Forelimb muscle (tissue), 1 donor: ENCODE measurements at regions not wholly inside any gene's neighbourhood (a gene's known extent, or its start where the extent isn't known, plus 50 kb on each side); places are given as distances from the start of the nearest gene placed in this dataset.

Experiments
- DNase-seq: peaks from one replicate; pipeline ENCODE4 v3.0.0-alpha.2; 2013; ENCODE audit warnings: low read depth

DNA sequence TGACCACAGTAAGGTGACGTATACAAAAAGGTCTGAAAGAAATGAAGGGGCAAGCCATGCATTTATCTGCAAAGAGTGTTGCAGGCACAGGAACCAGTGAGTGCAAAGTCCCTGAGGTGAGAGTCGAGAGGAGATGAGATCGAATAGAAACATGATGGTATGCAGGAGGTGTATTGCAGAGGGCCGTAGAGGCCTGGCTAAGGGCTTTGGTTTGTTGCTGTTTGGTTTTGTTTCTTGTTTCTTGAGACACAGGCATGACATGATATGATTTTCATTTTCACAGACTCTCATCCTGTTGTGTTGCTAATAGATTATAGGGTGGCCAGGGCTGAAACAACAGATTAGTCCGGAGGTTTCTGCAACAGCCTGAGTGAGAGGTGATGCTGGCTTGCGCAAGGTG lies 80.4 kb downstream of the HSPH1 start:
- no peak for DNase-seq

DNA sequence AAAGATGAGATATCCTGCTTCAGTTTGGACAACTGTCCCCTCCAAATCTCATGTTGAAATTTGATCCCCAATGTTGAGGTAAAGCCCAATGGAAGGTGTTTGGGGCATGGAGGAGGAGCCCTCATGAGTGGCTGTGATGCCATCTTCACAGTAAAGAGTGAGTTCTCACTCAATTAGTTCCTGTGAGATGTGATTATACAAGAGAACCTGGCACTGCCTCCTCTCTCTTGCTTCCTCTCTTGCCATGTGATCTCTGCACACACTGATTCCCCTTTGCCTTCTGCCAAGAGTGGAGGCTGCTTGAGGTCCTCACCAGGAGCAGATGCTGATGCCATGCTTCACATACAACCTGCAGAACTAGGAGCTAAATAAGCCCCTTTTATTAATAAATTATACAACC lies 86.9 kb downstream of the HSPH1 start:
- DNase-seq = no peak

DNA sequence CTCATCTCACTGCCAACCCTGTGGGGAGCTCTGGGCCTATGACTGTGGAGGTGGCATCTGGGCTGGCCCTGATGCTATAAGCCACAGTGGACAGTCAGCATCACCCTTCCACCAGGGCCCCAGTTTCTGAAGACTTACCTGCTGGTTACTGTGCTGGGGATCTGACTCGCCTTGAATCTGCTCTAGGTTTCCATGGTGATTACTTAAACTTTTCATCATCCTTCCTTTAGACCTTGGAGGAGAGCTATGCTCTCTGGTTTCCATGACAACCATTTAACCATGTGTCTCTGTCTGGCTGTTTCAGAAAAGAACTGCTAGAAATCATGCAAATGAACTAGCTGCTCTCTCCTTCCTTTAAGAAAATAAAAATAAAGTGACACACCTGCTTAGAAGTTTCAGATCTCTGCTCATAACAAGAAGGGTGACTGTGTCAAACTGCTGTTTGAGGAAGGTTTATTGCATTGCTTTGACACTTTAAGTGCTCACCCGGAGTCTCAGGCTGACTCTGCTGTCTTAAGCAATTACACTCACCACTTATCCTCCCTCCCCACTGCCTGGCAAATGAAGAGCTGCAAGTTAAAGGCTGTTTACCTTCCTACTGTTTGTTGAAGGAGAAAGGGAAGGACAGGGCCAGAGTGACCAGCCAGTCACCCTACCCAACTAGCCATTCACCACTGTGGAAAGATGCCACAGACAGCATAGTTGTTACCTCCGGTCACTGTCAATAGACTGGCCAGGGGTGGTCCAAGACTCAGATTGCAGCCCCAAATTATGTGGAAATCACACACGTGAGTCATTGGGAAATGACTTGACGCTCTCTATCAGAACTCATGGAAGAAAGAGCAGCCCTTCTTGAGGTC lies 87.6 kb downstream of the HSPH1 start:
- no peak for DNase-seq

DNA sequence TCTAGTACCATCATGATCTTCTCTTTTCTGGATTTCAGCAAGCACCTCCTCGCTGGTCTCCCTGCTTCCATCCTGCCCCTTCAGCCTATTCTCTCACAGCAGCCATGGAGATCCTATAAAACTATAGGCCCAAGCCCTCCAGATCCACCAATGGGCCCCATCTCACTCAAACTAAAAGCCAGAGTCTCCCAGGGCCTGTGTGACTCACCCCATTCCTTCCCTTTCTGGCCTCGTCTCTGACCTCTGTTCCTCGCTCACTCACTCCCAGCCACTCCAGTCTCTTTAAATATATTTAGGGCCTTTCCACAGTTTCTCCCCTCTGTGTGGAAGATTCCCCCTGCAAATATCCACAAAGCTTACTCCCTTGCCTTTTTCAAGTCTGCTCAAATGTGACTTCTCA lies 89.7 kb downstream of the HSPH1 start:
- DNase-seq = no peak

DNA sequence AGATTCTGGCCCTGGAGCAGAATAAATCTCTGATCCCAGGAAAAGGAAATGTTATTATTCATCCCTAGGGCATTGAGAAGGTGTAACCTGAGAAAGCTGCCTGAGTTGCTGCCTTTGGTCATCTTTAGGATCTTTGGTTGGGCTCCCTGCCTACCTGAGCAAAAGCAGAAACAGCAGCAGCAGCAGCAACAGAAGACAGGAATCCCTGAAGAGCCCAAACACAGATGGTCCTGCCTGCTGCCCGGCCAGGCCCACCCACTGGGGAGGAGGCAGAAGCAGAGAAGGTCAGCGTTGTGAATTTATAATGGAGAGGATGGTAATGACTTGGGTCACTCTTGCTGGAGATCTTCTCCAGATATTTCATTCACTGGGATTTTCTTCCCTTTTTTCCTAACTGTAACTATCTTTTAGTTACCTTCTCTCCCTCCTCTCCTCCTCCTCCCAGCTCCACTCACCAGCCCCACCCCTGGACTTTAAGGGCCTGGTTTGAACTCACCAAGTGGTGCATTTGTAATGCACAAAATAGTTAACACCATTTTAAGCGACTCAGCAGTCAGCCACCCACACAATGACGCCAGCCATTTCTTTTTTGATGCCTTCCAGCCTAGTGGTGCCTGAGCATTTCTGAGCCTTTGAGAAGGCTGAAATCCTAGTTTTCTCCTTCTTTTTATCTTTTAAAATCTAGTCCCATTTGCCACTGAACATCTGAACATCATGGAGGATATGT lies 91.7 kb downstream of the HSPH1 start:
- no peak for DNase-seq

DNA sequence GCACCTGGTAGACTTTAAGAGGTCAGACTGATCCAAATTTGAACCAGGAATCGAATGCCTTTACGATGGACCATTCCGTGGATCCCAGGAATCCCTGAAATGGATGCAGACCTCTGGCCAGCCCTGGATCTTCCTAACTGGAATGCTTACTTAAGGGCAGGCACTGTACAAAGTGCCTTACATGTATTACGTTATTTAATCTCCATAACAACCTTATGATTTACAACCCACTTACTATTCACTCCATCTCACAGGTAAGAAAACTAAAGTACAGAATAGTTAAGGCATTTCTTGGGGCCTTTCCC lies 93.6 kb downstream of the HSPH1 start:
- no peak for DNase-seq

DNA sequence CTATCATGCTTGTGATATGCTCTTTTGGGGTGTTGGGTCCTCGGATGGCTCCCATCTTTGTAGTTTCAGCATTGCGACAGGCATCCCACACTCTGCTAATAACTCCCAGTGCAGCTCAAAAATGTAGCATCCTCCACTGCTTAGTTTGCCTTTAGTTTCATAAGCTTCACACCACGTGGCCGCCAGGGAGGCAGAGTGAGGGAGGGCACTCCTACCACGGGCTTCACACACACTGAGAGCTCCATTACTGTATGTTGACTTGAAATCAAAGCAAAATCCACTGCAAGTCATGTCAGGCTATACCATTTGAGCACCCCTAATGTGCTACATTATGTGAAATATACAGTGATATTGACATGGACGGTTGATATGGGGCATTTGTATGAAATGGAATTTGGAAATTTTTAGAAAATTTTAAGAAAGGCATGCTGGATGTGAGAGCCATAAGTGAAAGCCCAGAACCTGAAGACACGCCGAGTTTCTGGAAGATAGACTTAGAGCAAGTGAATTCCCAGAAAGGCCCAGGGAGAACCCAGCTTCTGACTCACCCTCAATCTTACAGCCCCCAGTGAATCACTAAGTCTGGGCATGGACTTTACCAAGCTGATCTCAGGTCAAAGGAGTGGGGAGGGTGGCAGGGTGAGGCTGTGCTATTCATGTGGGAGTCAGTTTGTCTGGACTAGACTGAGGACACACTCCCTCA lies 94.1 kb downstream of the HSPH1 start:
- no peak for DNase-seq

DNA sequence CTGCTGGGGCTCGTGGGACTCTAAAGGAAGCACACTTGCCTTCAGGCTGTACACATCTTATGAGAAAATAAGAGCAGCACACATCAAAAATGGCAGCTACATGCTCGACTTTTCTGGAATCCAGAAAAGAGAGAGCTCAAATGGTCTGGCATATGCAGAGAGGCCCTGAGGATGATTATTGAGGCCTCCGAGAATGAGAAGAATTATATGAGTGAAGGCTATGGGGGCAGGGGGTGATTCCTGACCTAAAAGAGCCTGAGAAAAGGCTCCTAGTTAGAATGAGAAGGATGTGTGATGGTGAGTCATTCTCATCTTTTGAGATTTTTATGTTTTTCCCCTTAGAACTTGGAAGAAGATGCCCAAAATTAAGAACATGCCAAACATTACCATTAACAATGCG lies 97.1 kb downstream of the HSPH1 start:
- DNase-seq = no peak

DNA sequence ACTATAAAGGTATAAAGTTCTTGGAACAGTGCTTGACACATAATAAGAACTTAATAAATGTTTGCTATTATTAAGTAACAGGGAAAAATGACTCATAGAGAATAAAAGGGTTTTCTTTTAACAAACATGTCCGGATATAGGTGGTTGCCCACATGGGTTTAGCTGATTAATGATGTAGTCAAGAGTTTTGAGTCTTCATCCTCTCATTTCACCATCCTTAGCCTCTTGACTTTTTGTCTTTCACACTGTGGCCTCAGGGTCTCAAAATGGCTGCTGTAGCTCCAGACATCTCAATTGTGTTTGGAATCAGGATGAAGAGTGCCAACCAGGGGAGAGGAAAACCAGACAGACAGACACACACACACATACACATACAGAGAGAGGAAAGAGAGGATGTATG lies 97.9 kb downstream of the HSPH1 start:
- DNase-seq = no peak

DNA sequence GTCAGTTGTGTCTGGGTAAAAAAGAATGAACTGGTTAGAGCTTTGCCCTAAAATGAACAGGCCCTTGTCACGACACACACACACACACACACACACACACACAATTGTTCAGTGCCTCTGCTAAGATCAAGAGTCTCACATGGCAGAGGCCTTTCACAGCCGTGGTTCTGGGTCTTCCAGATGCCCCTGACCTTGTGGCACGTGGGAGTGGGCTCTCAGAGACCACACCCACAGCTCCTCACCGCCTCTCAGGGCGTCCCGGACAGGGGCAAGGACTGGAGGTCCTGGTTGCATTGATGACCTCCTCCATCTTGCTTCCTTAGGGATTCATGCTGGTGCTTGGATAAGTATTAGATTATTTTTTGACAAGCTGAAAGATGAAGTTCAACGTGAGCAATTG lies 101.0 kb downstream of the HSPH1 start:
- no peak for DNase-seq

DNA sequence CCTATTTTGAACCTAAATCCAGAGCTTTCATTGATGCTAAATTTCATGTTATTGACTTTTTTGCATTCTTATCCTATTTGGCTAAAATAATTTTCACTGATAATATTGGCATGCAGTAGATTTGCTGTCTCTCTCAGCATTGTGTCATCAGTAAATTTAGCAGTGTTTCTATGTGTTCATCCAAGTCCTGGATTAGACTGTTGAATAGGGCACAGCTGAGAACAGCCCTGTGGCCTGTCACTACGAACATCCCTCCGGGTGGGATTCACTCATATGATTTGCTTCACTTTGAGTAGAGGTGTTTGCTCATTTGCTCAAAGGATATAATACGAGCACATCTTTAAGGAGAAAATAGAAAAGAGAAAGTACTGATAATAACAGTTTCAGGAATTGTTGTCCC lies 101.5 kb downstream of the HSPH1 start:
- no peak for DNase-seq

DNA sequence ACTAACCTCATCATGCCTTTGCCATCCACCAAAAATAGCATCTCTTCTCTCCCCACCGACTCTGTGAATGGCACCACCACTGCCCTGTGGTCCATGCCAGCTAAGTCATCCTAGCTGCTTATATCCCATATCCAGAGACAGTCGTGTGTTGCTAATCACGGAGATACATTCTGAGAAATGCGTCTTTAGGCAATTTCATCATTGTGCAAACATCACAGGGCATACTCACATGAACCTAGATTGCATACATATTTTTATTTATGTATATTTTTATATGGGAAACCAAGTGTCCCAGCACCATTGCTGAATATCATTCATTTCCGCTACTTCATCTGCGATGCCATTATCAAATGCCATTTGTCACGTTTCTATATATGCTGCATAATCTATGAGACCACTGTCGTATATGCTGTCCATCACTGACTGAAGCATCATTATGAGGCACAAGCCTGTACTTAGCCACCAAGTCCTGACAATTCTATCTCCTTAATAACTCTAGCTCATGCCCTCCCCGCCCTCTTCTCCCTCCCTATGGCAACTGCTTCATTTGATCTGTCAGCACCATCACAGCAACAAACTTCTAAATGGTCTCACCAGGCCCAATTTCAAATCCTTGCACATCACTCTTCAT lies 104.2 kb downstream of the HSPH1 start:
- DNase-seq = no peak

DNA sequence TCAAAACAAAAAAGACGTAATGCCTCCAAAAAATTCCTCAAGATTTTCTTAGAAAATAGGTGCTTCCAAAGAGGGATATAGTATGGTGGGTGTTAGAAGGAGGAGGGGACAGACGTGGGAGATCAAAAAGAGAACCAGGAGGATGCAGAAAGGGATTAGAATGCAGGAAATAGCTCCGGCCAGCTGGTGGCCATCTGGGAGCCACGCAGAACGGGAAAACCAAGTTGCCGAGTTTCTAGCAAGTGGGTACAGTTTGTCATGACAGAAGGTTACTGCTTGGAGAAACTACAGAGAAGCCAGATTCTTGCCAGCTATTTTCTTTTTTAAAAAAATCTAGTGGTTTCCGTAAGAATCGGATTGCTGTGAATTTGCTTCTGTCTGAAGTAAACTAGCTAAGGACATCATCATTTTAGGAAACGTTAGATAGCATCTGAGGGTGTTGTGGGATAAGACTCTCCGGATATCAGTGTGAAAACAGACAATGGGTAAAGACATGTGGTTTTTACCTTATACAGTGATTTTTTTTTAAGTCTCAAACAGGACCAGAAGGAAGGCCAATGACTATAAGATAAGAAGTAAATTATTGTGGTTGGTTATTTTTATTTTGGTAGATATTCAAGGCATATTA lies 104.9 kb downstream of the HSPH1 start:
- DNase-seq = no peak

DNA sequence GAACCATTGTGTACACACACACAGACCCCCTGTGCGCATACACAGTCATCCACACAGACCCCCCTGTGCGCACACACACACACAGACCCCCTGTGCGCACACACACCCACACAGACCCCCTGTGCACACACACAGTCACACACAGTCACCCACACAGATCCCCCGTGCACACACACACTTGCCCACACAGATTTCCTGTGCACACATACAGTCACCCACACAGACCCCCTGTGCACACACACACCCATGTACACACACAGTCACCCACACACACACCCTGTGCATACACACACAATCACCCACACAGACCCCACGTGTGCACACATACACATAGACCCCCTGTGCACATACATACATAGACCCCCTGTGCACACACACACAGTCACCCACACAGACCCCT lies 106.1 kb downstream of the HSPH1 start:
- no peak for DNase-seq

DNA sequence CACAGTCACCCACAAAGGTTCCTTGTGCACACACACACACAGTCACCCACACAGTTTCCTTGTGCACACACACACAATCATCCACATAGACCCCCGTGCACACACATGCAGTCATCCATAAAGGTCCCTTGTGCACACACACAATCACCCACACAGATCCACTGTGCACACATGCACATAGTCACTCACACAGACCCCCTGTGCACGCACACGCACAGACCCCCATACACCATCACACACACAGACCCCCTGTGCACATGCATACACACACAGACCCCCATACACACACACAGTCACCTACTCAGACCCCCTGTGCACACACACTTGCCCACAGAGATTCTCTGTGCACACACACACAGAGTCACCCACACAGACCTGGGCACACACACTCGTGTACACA lies 107.1 kb downstream of the HSPH1 start:
- DNase-seq = no peak

DNA sequence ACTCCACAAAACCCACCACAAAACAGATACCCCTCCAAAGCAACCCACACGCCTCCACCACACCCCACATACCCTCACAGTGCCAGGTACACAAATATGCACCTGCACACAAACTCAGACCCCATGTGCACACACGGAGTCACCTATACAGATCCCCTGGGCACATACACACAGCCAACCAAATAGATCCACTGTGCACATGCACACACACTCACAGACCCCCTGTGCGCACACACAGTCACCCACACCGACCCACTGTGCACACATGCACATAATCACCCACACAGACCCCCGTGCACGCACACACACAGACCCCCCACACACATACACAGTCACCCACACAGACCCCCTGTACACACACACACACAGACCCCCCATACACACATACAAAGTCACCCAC lies 107.8 kb downstream of the HSPH1 start:
- DNase-seq = no peak

DNA sequence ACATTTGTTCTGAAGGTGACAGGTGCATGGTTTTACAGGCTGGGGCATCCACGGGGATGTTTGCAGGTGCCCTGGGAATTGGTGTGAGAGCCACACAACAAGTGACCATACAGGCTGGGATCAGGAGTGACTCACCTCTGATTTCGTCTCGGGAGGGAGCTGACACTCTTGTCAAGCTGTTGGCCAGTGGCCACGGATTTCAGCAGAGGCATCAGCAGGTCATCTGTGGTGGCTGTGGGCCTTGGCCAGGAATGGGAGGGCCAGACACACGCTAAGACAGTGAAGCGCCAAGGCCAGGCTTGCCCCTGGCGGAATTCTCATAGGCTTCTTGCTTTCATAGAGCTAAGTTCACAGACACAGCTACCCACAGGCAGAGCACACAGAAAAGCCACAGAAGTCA lies 108.6 kb downstream of the HSPH1 start:
- no peak for DNase-seq

DNA sequence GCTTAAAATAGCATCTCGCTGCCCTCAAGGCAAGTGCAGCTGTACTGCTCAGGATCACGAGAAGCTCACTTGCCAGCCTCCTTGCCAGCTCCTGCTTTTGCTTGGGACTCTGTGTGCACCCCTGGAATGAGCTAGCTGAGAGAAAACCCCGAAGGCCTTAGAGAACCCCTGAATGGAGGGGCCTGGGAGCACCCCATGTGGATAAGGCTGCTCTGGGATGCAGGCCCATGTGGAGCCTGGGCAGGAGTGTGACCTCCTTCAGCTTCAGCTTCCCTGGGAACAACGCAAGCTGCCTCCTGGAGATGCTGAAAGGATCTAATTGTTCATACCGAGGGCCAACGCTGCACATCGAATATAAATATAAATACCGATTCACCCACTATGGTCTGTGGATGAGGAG lies 109.2 kb downstream of the HSPH1 start:
- DNase-seq = no peak

DNA sequence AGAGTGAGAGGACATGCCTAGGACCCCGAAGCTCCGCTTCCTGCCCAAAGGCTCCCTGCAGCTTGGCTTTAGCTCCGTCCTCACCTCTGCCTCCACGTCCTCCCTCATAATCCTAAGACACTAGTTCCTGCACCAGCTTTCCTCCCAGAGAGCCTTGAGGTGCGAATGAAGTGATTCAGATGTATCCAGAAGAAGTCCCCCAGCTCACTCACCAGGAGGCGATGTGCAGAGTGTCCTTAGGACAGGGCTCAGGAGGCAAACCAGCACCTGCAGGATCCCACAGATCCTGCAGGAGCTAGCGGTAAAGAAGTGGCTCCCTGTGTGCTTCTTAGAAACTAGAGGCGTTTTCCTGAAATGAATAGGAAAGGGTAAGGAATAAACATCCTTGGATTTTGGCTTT lies 109.7 kb downstream of the HSPH1 start:
- no peak for DNase-seq

DNA sequence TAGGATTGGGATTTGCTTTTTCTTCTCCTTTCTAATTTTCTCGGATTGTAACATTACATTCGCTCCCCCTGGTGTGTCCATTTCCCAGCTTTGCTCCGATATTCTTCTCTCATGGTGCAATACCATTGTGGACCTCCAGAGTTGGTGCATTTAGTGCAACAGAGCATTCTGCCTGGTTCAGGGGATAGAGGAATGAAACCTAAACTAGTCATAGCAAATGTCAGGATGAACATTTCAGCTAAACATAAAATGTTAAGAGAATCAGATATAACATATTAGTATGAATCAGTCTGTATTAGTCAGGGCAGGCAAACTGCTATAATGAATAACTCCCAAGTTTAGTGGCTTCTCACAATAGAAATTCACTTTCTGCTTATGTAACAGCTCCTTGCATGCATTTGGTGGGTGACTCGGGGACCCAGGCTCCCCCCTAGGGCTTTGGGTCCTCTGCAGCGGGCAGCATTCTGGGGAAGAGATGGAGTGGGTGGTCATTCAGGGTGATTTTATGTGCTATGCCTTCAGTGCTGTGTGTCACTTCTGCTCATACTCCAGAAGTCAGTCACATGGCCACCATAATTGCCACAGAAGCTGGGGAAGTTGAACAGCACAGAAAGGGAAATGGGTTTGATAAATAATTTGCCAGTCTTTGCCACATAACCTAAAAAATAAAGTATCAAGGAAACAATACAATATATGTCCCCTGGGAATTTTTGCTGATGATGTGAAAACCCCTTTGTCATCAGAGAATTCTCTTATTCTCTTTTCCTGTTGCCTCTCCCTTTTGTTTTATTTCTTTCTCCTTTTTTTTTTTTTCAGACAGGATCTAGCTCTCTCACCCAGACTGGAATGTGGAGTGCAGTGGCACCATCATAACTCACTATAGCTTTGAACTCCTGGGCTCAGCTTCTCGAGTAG lies 111.0 kb downstream of the HSPH1 start:
- DNase-seq = no peak

DNA sequence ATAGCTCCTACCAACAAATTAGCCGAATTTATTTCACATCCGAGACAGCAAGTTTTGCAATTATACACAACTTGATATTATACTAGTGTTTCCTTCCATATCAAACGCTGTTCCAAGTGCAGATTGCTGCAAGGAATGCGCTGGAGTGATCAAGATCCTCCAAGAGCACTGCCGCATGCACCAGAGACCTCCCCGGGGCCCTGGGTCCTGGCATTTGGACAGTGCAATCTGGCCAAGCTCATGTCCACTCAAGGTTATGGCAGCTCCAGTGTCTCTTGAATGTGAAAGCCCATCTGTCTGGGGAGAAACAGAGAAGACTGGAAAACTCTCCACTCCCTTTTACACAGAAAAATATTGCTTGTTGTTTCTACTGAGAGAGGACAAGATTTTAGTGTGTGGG lies 111.9 kb downstream of the HSPH1 start:
- no peak for DNase-seq
